ENCODE measurements at regions not wholly inside any gene's neighbourhood (a gene's known extent, or its start where the extent isn't known, plus 50 kb on each side); places are given as distances from the start of the nearest gene placed in this dataset.

DNA sequence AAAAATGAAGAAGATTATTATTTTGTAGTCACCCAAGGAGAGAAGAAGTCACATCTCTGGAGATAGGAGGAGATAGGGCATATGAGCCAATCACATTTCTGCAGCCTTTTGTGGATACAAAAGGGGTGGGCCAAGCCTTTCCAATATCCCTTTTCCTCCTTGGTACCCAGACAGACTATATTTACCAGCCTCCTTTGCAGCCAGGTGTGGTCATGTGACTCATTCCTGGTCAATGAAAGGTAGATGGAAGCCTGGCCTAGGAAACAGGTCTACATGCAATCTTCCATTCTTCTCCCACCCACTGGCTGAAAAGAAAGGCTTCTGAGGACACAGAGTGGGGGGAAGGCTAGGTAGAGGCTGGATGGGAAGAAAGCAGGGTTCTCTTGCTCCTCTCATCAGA, 58.1 kb upstream of the ERG start:
- Histone ChIP-seq H3K27ac (ENCODE audit: insufficient read depth, low read length, poor library complexity, severe bottlenecking) (no peak overlapping the region), H3K9me3 (ENCODE audit: control insufficient read depth, low read length) (no peaks in the 10 kb centered on the region), H3K36me3 (ENCODE audit: control insufficient read depth, insufficient read depth, low read length) (no peaks in the 10 kb centered on the region), H3K4me1 (ENCODE audit: control insufficient read depth, insufficient read depth, low read length, poor library complexity, severe bottlenecking) (no peaks in the 10 kb centered on the region), H3K27me3 (replicated peaks; ENCODE audit: control insufficient read depth, insufficient read depth, low read length, poor library complexity, severe bottlenecking) (no peaks in the 10 kb centered on the region), H3K4me3 (ENCODE audit: insufficient read depth, low read depth, low read length, poor library complexity, severe bottlenecking) (no peak overlapping the region)
- DNase-seq, result no peak

DNA sequence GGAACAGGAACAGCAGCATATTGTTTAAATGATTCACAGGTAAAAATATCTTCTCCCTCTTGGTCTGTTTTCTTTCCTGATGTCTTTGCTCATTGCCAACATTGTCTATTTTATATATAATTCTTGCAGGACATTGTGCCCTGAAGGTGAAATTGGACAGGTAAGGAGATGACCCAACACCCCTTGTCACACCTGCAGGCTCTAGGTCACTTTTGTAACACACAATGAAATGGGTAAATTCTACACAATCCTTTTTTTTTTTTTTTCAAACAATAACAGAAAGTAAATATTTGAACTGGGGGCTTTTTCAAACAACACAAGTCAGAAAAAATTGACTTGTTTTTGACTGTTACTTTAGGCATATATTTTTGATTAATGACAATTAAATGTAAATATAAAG, 62.9 kb upstream of the ERG start:
- Histone ChIP-seq H3K4me1 (ENCODE audit: control insufficient read depth, insufficient read depth, low read length, poor library complexity, severe bottlenecking) (no peaks in the 10 kb centered on the region), H3K9me3 (ENCODE audit: control insufficient read depth, low read length) (no peaks in the 10 kb centered on the region), H3K27me3 (replicated peaks; ENCODE audit: control insufficient read depth, insufficient read depth, low read length, poor library complexity, severe bottlenecking) (no peaks in the 10 kb centered on the region), H3K27ac (ENCODE audit: insufficient read depth, low read length, poor library complexity, severe bottlenecking) (no peak overlapping the region), H3K4me3 (ENCODE audit: insufficient read depth, low read depth, low read length, poor library complexity, severe bottlenecking) (no peak overlapping the region), H3K36me3 (ENCODE audit: control insufficient read depth, insufficient read depth, low read length) (no peaks in the 10 kb centered on the region)
- DNase-seq, result no peak

DNA sequence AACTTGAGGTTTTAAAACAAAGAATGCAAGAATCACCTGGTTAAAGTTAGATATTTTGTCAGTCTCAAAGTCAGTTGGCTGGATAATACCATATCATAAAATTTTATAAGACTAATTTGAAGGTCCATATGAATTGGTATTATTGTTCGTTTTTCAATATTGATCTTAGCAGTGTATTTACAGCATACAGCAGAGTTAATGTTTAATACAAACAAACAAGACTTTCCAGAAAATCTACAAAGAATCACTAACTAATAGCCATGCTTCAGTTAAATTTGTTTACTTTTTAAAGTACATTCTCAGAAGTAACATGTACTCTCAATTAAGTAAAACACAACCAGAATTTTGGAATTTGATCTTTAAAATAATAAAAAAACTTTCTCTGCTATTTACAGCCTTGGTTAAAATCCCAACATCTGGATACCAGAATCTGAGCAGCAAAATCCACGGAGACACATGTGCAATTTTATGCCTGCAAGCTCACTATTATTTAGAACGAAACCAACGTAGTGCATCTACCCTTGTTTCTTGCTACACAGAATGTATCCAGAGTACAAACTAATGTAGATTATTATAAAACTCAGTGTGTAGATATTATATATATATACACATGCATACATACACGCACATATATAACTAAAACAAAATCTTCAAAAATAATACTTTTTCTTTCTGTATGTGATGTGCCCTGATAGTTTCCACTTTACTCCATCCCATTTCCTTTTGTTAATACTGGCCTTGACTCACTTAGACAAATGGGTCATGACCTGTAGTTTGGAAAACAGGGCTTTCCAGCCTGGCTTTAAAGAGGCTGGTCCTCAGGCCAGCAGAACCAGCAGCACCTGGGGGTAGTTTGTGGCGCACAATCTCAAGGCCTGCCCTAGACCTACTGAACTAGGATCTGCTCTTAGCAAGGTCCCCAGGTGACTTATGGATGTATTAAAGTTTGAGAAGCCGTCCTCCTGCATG, 63.6 kb upstream of the ERG start:
- no peaks in the 10 kb centered on the region for H3K9me3 ChIP-seq (ENCODE audit: control insufficient read depth, low read length)
- H3K27ac ChIP-seq (ENCODE audit: insufficient read depth, low read length, poor library complexity, severe bottlenecking), result no peak overlapping the region
- DNase-seq, result no peak
- no peaks in the 10 kb centered on the region for H3K4me1 ChIP-seq (ENCODE audit: control insufficient read depth, insufficient read depth, low read length, poor library complexity, severe bottlenecking)
- no peaks in the 10 kb centered on the region for H3K27me3 ChIP-seq (replicated peaks; ENCODE audit: control insufficient read depth, insufficient read depth, low read length, poor library complexity, severe bottlenecking)
- H3K4me3 ChIP-seq (ENCODE audit: insufficient read depth, low read depth, low read length, poor library complexity, severe bottlenecking), result no peak overlapping the region
- H3K36me3 ChIP-seq (ENCODE audit: control insufficient read depth, insufficient read depth, low read length), result no peaks in the 10 kb centered on the region

DNA sequence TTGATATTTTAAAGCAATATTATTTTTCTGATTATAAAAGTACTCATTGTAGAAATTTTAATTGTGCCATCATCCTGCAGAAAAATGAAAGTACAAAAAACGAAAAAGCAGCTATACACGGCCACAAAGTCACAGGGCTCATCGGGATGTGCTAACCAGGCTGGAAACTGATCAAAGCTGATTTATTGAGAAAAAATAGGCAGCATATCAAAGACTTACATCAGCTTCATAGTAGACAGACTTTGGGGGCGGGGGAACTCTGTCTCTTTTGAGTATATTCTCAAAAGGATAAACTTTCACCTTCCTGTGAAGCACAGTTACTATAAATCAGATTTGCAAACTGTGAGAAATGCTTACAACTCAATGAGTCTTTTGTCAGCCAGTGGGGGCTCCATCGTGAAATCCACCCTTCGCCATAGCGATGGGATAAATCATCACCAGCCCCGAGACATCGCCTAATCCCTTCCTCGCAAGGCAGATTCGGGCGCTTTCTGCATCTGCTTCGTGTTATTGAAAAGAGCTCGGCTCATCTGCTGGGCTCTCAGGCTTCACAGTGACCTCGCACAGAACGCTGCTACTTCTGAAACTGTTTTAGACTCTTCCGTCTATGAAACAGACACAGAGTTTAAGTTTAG, 69.2 kb upstream of the ERG start:
- no peak for DNase-seq
- H3K4me3 ChIP-seq (ENCODE audit: insufficient read depth, low read depth, low read length, poor library complexity, severe bottlenecking), result no peak overlapping the region
- no peaks in the 10 kb centered on the region for H3K36me3 ChIP-seq (ENCODE audit: control insufficient read depth, insufficient read depth, low read length)
- no peaks in the 10 kb centered on the region for H3K27me3 ChIP-seq (replicated peaks; ENCODE audit: control insufficient read depth, insufficient read depth, low read length, poor library complexity, severe bottlenecking)
- H3K9me3 ChIP-seq (ENCODE audit: control insufficient read depth, low read length), result no peaks in the 10 kb centered on the region
- no peak overlapping the region for H3K27ac ChIP-seq (ENCODE audit: insufficient read depth, low read length, poor library complexity, severe bottlenecking)
- H3K4me1 ChIP-seq (ENCODE audit: control insufficient read depth, insufficient read depth, low read length, poor library complexity, severe bottlenecking), result no peaks in the 10 kb centered on the region

DNA sequence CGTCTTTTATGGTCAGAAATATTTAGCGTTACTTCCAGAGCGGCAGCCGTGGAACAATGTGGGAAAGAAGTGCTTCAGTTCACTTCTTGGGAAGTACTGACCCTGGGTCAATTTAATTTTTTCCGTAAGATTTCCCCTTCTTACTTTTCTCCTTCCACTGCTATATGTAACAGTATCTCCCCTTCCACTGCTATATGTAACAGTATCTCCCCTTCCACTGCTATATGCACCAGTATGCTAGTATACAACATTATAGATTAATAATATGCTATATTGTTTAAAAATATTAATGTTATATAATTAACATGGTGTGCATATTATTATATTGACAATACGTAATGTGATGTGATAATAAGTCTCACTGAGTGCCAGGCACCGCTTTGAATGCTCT, 69.7 kb upstream of the ERG start:
- H3K27ac ChIP-seq (ENCODE audit: insufficient read depth, low read length, poor library complexity, severe bottlenecking), result no peak overlapping the region
- no peaks in the 10 kb centered on the region for H3K9me3 ChIP-seq (ENCODE audit: control insufficient read depth, low read length)
- no peak overlapping the region for H3K4me3 ChIP-seq (ENCODE audit: insufficient read depth, low read depth, low read length, poor library complexity, severe bottlenecking)
- no peaks in the 10 kb centered on the region for H3K4me1 ChIP-seq (ENCODE audit: control insufficient read depth, insufficient read depth, low read length, poor library complexity, severe bottlenecking)
- H3K36me3 ChIP-seq (ENCODE audit: control insufficient read depth, insufficient read depth, low read length), result no peaks in the 10 kb centered on the region
- H3K27me3 ChIP-seq (replicated peaks; ENCODE audit: control insufficient read depth, insufficient read depth, low read length, poor library complexity, severe bottlenecking), result no peaks in the 10 kb centered on the region
- no peak for DNase-seq

DNA sequence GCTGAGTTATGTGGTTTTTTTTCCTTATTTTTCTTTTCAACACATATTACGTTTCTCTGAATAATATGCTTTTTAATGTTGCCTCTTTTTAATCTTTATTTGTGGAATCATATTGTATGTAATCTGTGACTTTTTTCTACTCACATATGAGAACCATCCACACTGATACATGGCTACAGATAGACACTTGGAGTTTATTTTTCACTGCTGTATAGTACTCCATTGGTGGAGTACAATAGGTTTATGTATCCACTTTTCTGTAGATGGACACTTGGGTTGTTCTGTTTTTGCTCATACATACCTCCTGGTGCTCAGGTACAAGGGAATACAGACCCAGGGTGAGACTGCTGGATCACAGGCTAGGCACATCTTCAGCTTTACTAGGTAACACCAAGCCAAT, 71.5 kb upstream of the ERG start:
- H3K4me3 ChIP-seq (ENCODE audit: insufficient read depth, low read depth, low read length, poor library complexity, severe bottlenecking), result no peak overlapping the region
- H3K4me1 ChIP-seq (ENCODE audit: control insufficient read depth, insufficient read depth, low read length, poor library complexity, severe bottlenecking), result no peaks in the 10 kb centered on the region
- no peaks in the 10 kb centered on the region for H3K9me3 ChIP-seq (ENCODE audit: control insufficient read depth, low read length)
- no peaks in the 10 kb centered on the region for H3K36me3 ChIP-seq (ENCODE audit: control insufficient read depth, insufficient read depth, low read length)
- no peak overlapping the region for H3K27ac ChIP-seq (ENCODE audit: insufficient read depth, low read length, poor library complexity, severe bottlenecking)
- no peaks in the 10 kb centered on the region for H3K27me3 ChIP-seq (replicated peaks; ENCODE audit: control insufficient read depth, insufficient read depth, low read length, poor library complexity, severe bottlenecking)
- no peak for DNase-seq

DNA sequence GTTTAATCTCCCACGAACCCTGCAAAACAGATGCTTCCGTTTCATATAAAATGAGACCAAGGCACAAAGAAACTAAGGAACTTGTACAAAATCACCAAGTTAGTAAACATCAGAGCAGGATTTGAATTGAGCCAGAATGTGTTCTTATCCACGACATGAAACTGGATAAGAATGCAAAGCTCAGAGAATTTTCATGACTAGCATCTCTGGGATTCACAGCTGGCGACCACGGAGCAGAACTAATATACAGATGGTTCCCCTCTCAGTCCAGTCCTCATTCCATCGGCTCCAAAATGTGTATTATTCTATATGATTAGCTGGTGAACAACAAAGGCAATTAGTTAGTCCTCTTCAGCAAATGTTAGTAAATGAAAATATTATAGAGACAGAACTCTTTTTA, 72.3 kb upstream of the ERG start:
- Histone ChIP-seq H3K4me3 (ENCODE audit: insufficient read depth, low read depth, low read length, poor library complexity, severe bottlenecking) (no peak overlapping the region), H3K9me3 (ENCODE audit: control insufficient read depth, low read length) (no peaks in the 10 kb centered on the region), H3K4me1 (ENCODE audit: control insufficient read depth, insufficient read depth, low read length, poor library complexity, severe bottlenecking) (no peaks in the 10 kb centered on the region), H3K27me3 (replicated peaks; ENCODE audit: control insufficient read depth, insufficient read depth, low read length, poor library complexity, severe bottlenecking) (no peaks in the 10 kb centered on the region), H3K27ac (ENCODE audit: insufficient read depth, low read length, poor library complexity, severe bottlenecking) (no peak overlapping the region), H3K36me3 (ENCODE audit: control insufficient read depth, insufficient read depth, low read length) (no peaks in the 10 kb centered on the region)
- no peak for DNase-seq

DNA sequence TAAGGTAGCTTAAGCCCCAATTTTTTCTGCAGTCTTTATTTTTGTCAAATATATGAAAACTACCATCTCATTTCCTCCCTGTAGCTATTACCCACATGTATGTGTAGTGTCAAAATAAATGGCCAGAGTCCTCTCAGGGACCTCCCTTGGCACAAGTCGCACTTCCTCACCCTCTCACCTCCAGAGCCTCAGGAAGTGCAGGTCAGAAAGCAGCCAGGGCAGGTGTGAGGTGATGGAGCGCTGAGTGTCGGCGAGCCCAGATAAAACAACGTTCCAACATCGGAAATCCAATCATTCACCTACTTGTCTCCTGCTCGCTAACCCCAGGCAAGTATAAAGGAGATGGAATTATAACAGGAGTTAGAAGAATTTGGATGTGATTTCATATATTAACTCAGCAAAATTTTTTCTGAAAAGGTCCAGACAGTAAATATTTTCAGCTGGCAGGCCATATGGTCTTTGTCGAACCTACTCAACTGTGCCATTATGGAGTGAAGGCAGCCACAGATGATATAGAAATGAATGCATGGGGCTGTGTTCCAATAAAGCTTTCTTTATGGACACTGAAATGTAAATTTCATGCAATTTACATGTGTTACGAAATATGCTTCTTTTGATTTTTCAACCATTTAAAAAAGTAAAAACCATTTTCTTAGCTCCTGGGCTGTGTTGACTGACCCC, 76.8 kb upstream of the ERG start:
- Histone ChIP-seq H3K27me3 (replicated peaks; ENCODE audit: control insufficient read depth, insufficient read depth, low read length, poor library complexity, severe bottlenecking) (no peaks in the 10 kb centered on the region), H3K27ac (ENCODE audit: insufficient read depth, low read length, poor library complexity, severe bottlenecking) (no peak overlapping the region), H3K4me3 (ENCODE audit: insufficient read depth, low read depth, low read length, poor library complexity, severe bottlenecking) (no peak overlapping the region), H3K9me3 (ENCODE audit: control insufficient read depth, low read length) (no peaks in the 10 kb centered on the region), H3K4me1 (ENCODE audit: control insufficient read depth, insufficient read depth, low read length, poor library complexity, severe bottlenecking) (no peaks in the 10 kb centered on the region), H3K36me3 (ENCODE audit: control insufficient read depth, insufficient read depth, low read length) (no peaks in the 10 kb centered on the region)
- DNase-seq, result no peak

DNA sequence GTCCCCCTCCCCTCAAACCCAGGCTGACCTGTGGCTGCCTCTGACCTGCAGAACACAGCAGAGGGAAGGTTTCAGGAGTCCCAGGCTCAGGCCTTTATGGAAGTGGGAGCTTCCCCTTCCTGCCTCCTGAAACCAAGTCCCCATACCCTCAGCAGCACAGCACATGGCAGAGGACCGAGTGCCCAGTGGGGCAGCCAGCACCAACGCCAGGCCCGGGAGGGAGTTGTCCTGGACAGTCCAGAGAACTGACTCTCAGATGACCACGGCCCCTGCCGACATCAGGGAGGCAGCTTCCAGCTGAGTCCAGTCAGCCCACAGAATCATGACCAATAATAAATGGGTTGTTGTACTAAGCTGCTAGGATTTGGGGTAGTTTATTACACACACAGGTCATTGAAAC, 79.6 kb upstream of the ERG start:
- Histone ChIP-seq H3K27me3 (replicated peaks; ENCODE audit: control insufficient read depth, insufficient read depth, low read length, poor library complexity, severe bottlenecking) (no peaks in the 10 kb centered on the region), H3K4me3 (ENCODE audit: insufficient read depth, low read depth, low read length, poor library complexity, severe bottlenecking) (no peak overlapping the region), H3K9me3 (ENCODE audit: control insufficient read depth, low read length) (no peaks in the 10 kb centered on the region), H3K4me1 (ENCODE audit: control insufficient read depth, insufficient read depth, low read length, poor library complexity, severe bottlenecking) (no peaks in the 10 kb centered on the region), H3K27ac (ENCODE audit: insufficient read depth, low read length, poor library complexity, severe bottlenecking) (no peak overlapping the region), H3K36me3 (ENCODE audit: control insufficient read depth, insufficient read depth, low read length) (no peaks in the 10 kb centered on the region)
- no peak for DNase-seq
